A673 (cell line): ENCODE measurements at regions not wholly inside any gene's neighbourhood (a gene's known extent, or its start where the extent isn't known, plus 50 kb on each side); places are given as distances from the start of the nearest gene placed in this dataset.

Experiments used
- EZH2 ChIP-seq: fragments of 200-600 bp; sonication (generic); IDR thresholded peaks from 2 replicates; pipeline ENCODE4 v1.6.1; 2017; ENCODE audit warnings: borderline replicate concordance, low read depth, mild to moderate bottlenecking, mixed read lengths, antibody characterized with exemption, low read length; ENCODE audit not compliant: poor library complexity, severe bottlenecking
- TF ChIP-seq, protein P1 (sequence below): fragments of 300-800, 200-600 bp; sonication (generic); conservative IDR thresholded peaks from 2 replicates; pipeline ENCODE4 v1.5.1; 2017; ENCODE audit warnings: low read depth, mild to moderate bottlenecking, antibody characterized with exemption, low read length, moderate library complexity, mixed read lengths

- TF ChIP-seq, protein P1, sequence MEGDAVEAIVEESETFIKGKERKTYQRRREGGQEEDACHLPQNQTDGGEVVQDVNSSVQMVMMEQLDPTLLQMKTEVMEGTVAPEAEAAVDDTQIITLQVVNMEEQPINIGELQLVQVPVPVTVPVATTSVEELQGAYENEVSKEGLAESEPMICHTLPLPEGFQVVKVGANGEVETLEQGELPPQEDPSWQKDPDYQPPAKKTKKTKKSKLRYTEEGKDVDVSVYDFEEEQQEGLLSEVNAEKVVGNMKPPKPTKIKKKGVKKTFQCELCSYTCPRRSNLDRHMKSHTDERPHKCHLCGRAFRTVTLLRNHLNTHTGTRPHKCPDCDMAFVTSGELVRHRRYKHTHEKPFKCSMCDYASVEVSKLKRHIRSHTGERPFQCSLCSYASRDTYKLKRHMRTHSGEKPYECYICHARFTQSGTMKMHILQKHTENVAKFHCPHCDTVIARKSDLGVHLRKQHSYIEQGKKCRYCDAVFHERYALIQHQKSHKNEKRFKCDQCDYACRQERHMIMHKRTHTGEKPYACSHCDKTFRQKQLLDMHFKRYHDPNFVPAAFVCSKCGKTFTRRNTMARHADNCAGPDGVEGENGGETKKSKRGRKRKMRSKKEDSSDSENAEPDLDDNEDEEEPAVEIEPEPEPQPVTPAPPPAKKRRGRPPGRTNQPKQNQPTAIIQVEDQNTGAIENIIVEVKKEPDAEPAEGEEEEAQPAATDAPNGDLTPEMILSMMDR: no peak
- TF ChIP-seq EZH2: no peak
Measured at GRCh38 chr15:93709708-93710107, 521.7 kb upstream of the MCTP2 start.
